Fibroblast of villous mesenchyme (primary cell): ENCODE measurements at regions not wholly inside any gene's neighbourhood (a gene's known extent, or its start where the extent isn't known, plus 50 kb on each side); places are given as distances from the start of the nearest gene placed in this dataset.
A peak's percentile ranks its signal among the peaks of the same experiment; 100 is the strongest.

Experiments used
- DNase-seq: peaks from one replicate; pipeline ENCODE4 v3.0.0-alpha.2; 2010; ENCODE audit warnings: low read depth
- H3K4me3 ChIP-seq: 2 replicates; pipeline ENCODE4 v1.5.1; 2011; ENCODE audit warnings: low read depth, mild to moderate bottlenecking, low read length
- TF ChIP-seq, protein P1 (sequence below): IDR thresholded peaks from 2 replicates; pipeline ENCODE4 v1.5.1; 2012; ENCODE audit warnings: low read depth, mild to moderate bottlenecking, low read length; ENCODE audit not compliant: insufficient read depth

GRCh38 chr18:67310826-67311225 is 205.7 kb downstream of the DSEL start:
- no peak for DNase-seq
- no peak overlapping the region for H3K4me3 ChIP-seq
- TF ChIP-seq, protein P1, sequence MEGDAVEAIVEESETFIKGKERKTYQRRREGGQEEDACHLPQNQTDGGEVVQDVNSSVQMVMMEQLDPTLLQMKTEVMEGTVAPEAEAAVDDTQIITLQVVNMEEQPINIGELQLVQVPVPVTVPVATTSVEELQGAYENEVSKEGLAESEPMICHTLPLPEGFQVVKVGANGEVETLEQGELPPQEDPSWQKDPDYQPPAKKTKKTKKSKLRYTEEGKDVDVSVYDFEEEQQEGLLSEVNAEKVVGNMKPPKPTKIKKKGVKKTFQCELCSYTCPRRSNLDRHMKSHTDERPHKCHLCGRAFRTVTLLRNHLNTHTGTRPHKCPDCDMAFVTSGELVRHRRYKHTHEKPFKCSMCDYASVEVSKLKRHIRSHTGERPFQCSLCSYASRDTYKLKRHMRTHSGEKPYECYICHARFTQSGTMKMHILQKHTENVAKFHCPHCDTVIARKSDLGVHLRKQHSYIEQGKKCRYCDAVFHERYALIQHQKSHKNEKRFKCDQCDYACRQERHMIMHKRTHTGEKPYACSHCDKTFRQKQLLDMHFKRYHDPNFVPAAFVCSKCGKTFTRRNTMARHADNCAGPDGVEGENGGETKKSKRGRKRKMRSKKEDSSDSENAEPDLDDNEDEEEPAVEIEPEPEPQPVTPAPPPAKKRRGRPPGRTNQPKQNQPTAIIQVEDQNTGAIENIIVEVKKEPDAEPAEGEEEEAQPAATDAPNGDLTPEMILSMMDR: no peak

- TF ChIP-seq, protein P1: no peak
- no peak overlapping the region for H3K4me3 ChIP-seq
- no peak for DNase-seq
Observed at GRCh38 chr18:67308819-67309218, 207.7 kb downstream of the DSEL start.

- TF ChIP-seq, protein P1: no peak
- DNase-seq: no peak
- no peak overlapping the region for H3K4me3 ChIP-seq
Observed at GRCh38 chr18:67305466-67305865, 211.1 kb downstream of the DSEL start.

DNA sequence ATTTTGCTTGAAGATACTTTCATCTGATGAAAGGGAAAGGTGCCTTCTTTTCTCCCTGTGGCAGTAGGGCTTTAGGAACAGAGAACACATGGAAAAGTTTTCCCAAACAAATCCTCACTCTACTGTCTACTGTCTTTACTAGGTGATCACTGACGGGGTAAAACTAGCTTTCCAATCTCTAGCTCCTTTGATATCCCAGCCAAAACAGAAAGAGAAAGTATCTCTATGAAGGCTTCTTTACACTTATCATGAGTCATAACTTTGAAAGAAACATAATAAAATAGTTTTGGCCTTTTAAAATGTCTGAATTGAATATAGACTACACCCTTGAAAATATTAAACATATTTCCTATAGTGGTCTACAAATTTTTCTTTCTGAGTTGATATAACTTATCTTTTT is 214.5 kb downstream of the DSEL start:
- H3K4me3 ChIP-seq: no peak overlapping the region
- TF ChIP-seq, protein P1: no peak
- DNase-seq: peak; percentile 72

DNA sequence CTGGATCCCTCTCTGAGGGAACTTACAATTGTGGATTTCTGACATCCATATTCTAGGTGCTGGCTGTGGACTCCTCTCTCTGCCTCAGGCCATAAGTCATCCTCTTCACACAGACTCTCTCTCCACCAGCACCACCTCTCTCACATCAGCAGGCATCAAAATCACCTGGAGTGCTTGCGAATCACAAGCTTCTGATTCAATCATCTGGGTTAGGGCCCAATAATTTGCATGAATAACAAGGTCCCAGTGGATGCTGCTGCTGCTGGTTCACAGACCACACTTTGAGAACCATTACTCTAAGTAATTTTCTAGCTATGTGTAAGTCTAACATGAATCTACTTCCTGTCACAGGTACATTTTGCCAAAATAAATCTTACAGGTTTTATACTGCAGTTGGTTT is 214.9 kb downstream of the DSEL start:
- no peak overlapping the region for H3K4me3 ChIP-seq
- no peak for DNase-seq
- TF ChIP-seq, protein P1: no peak

DNA sequence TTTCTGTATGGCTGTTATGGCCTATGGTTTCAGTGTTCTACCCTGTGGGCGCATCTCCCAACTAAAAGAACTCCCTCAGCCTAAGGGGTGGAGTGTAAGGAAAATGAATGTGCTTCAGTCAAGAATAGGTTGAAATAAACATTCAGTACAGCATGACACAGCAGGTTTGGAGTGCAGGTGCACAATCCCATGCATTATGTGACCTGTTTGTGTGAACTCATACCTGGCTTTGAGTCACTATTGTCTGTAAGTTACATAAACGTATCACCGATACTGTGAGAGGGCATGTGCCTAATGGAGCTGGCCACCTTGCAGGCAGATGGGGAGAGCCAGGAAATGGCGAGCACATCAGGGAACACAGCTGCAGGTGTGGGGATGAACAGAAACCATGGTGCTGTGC is 216.0 kb downstream of the DSEL start:
- no peak for DNase-seq
- TF ChIP-seq, protein P1: no peak

GRCh38 chr18:67292814-67293213 is 223.7 kb downstream of the DSEL start:
- DNase-seq: no peak
- no peak overlapping the region for H3K4me3 ChIP-seq
- TF ChIP-seq, protein P1: no peak

More for the DNA sequence above, 216.0 kb downstream of the DSEL start:
- no peak overlapping the region for H3K4me3 ChIP-seq
